ENCODE measurements at regions not wholly inside any gene's neighbourhood (a gene's known extent, or its start where the extent isn't known, plus 50 kb on each side); places are given as distances from the start of the nearest gene placed in this dataset.

DNA sequence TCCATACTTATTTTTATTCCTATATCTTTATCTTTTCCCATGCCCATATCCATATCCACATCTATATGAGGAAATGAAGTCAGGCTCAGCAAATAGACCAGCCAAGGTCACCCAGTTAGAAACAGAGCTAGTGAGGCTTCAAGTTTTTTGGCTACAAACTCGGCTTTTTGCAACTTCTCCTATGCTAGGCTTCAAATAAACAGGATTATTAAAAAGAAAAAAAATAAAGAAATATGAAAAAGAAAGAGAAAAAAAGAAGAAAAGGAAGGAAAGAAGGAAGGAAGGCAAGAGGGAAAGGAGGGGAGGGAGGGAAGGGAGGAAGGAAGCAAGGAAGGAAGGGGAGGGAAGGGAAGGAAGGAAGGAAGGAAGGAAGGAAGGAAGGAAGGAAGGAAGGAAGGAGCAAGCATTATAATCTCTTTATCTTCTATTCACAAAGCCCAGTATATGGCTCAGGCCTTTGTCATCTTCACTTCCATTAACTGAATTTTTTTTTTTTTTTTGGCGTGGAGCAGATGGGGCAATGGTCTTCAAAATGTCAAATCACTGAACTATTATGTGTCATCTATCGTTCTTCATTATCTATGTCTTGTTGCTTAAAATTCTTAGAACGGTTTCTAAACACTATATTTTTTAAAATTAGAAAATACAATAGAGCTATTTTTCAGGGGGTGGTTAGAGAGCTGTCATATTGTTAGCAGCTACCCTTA lies 418.2 kb downstream of the VRK1 start:
- DNase-seq, result no peak

DNA sequence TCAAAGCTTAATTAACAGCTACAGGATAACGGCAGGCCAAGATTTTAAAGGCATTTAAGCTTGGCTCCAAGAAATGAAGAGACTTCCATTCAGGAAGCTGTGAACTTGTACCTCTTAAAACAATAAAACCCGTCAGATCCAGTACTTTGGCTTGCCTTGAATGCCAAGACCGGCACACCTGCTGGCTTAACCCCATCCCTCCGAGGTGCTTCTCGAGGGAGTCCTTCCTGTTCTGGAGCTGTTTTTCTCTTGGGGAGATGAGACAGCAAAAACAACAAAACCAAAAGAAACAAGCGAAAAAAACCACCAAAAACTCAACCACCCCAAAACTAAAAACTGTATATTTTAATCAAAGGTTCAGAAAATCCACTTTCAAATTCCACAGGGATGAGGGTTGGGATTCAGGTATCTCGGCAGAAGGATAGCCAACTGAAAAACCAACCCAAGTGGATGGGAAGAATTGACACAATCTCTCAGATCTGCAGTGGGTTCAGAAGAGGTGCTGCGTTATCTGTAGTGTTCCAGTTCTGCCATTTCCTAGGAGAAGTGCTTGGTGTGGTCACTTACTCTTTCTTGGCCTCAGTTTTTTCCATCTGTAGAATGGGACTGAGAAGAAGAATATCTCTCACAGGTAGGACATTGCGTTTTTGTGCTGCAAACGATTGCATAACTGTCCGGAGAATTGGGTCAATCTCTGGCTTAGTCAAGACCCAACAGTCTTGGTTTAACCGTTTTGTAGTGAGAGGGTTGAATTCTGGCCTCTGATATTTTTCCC lies 420.1 kb downstream of the VRK1 start:
- DNase-seq, result no peak

DNA sequence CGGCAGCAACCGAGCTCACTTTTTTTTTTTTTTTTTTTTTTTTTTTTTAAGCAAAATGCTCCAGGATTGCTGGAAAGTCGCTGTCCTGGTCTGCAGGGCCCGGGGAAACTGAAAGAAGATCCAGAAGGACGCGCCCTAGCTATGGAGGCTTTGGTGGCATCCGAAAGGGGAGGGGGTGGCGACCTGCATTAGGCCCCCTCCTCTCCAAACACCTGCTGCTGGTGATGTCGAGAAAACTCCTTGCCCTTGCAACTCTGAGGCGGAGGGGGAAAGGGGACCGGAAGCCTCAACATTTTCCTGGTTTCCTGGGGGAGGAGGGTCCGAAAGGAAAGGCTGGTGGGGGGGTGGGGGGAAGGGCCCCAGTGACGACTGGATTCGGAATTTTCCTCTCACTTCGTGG lies 421.1 kb downstream of the VRK1 start:
- DNase-seq, result no peak

DNA sequence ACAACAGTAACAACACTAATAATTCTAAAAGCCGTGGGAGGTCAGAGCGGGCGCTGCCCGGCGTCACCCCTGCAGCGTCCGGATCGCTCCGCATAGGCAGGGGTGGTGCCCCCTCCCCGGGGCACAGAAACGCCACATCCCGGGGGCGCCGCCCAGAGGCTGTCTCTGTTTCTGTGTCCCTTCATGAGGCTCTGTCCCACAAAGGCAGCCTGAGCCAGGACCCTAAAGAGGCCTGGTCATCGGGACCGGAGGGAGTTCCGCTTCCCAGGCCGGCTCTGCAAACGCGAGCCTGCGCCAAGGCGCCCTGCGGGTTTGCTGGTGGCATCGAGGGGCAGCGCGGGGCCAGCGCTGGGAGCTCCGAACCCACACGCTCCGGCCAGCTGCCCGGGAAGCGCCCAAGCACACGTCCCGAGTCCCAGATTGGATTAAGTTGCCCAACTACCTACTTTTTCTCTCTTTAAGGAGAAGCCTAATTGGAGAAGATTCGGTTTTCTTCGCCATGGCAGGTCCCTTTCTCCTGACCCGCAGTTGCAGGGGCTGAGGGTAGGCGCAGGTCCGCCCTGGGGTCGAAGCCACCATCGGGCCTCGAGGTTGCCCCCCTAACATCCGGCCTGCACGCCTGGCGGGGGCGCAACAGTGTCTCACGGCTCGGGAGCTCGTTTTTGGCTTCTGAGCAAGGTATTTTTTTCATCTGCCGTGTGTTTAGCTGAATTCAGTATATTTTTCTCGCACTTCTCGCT lies 421.7 kb downstream of the VRK1 start:
- DNase-seq, result no peak

DNA sequence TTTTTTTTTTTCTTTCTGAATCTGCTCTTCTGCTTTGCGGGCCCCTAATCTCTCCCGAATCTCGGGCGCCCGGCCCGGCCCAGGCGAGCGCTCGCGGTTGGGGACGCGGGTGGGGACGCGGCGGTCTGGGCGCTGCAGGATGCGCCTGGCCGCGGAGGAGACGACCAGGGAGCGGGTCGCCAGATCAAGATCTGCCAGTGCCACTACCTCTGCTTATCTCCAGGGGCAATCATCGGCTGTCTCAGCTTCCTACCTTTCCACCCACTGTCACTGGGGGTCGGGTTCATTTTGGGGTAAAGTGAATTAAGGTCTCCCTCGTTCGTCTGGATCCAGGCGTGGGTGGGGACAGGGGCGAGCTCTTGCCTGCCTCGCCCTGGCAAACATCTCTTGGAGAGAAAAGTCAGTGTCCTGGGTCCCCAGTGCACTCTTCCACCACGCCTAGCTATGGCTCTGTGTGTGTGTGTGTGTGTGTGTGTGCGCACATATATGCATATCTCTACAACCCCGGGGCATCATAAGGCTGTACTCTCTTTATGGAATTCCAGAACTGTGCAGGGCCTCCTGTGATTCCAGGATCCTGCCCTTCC lies 422.3 kb downstream of the VRK1 start:
- no peak for DNase-seq

DNA sequence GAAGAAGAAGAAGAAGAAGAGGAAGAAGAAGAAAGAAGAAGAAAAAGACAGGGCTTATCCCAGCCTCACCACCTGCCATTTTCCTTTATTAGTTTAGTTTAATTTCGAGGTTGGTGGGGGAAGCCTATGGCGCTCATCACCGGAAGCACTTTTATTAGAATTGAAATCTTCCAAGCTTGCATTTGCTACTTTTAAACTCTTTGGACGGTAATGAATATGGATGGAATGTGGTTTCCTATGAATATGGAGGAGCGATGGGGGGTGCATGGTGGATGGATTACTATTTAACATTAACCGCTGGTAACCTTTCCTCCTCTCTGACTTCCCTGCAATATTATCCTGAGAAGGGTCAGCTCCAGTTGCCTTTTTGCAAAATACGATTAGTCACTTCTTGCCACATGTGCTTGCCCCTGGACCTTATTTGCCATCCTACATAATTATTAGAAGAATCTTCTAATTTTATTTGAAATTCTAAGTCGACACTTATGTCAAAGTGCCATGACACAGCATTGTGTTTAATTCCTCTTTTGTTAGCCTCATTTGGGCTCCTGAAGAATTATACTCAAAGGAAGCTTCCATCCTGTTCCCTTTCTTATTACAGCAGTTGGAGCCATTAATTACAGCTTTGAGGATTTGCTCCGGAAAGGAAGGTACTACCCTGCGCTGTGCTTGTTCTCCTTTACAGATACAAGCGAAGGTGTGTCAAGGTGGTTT lies 424.5 kb downstream of the VRK1 start:
- DNase-seq, result no peak

DNA sequence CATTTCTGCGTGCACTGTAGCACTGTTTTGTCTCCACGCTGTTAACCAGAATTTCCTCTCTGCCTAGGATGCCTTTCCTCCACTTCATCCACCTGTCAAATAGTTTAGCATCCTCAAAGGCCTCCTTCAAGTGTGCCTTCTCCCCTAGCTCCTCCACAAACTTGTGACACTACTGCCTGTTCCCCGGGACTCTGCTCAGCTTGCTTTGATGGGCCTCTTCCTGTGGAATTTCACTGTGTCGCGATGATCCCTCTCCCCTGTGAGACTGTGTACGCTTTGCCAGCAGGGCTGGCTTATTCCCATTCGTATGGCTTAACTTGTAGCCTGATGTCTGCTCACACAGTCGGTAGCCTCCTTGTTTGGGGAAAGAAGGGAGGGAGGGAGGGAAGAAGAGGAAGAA lies 426.8 kb downstream of the VRK1 start:
- DNase-seq, result no peak

DNA sequence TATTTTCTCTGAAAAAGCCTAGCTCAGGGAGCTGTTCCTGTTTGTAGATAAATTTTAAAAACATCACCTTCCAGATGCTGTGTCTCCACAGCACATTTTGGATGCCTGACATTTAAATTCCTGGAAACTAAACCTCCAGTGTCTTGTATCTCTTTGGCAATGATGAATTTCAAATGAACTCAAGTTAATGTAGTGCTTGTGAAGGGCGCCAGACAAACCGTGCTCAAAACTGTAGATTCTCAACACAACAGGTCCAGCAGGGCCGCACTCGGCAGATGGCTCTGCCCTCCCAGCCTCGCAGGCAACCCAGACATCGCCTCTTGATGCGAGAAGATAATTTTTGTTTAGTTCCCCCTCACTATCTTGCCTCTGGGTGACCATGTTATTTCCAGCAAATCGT lies 432.9 kb downstream of the VRK1 start:
- no peak for DNase-seq

DNA sequence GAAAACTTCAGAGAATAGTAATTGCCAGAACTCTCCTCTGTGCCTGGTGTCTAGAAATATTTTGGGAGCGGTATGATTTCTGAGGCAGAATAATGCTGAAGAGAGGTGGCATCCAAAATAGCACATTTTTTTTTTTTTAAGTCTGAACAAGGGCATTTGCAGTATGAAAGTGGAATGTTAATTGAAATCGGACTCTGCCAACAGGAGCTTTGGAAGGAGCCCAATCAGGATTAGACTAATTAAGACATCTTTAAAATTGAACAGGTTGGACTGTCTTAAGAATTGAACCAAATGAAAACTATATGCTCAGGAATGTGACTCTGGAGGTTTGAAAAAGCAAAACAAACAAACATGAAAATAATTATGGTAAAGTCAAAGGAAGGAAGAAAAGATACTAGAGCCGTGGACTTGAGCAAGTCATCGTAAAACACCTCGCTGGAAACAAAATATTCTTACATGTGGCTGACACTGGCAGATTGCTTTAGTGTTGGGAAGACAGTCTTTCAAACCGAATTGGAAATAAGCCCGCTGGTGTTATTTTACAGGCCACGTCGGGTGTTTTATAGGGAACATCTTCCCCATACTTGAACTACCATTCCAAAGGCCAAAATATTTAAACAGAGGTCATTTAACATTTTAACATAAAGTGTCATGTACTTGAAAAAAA lies 436.3 kb downstream of the VRK1 start:
- no peak for DNase-seq

DNA sequence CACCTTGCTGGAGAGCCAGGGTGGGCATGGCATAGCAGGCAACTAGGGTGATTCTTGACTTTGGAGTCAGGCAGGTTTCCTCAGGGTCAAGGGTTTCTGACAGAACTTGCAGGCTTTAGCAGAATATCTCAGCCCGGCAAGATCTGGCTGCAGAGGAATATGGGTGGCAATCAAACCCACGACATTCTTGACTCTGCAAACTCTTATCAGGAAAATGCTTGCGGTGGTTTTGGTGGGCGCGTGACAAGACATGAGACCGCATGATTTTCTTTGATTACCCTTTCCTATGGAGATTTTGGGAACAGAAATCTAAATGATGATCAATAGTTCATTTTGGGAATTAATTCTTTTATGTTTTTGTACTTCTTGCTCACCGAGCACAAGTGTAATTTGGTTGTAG lies 449.5 kb downstream of the VRK1 start:
- no peak for DNase-seq

DNA sequence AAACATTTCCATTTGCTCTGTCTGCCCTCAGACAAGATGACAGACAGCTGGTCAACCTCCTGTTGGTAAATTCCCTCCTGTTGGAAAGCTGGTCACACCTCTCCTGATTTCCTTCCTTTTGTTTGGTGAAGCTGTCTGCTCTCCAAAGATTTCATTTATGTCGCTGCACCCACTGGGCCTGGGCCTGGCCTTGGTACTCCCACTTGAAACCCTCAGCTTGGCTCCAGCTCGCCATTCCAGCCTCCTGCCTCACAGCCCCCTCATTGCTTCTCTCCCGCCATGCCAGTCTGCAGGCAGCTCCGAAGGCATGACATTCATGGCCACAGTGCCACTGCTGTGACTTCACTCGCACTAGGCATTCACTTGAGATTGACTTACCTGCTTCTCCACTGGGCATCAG lies 451.8 kb downstream of the VRK1 start:
- no peak for DNase-seq

DNA sequence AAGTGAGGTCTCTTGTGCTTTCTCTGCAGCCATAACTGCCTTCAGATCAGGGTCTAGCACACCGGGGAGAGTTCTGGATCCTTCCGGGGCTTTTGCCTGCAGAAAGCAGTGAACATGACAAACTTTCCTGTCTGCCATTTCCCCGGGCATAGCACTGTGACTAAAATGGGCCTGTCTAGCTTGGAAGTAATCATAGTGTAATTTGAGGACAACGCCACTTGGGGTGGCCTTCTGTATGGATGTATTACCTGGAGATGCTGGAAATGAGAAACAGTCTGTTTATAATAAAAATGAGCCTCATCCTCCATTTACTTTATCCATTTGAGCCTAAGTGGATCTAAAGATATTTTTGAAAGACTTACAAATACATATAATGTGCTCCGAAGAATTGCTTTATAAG lies 453.7 kb downstream of the VRK1 start:
- DNase-seq, result no peak

DNA sequence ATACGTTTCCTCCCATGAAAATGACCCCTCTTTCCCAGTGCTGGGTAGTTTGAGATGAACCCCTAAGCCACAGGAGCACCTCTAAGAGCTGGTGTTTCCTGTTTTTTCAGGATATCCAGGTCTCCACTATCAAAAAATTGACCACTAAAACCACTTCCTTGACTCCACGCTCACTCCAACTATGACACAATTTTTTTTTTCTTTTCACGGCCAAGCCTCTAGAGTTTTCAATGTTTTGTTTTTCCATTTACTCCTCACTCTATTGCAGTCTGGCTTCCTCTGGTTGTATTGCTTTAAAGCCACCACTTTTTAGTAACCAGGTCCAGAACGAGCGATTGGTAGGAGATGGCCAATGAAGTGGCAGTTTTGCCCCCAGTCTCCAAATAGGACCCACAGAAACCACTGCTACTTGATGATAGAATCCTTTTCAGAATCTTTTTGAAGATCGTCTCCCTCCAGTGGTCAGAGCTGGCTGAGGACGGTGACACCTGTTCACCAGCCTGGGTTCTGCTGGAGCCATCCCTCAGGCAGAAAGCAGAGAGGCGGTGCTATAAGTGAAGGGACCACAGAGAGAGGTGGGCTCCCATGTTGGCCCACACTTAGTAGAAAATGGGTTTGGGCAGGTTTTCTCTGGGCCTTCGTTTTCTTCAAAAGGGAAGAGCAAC lies 454.4 kb downstream of the VRK1 start:
- no peak for DNase-seq

DNA sequence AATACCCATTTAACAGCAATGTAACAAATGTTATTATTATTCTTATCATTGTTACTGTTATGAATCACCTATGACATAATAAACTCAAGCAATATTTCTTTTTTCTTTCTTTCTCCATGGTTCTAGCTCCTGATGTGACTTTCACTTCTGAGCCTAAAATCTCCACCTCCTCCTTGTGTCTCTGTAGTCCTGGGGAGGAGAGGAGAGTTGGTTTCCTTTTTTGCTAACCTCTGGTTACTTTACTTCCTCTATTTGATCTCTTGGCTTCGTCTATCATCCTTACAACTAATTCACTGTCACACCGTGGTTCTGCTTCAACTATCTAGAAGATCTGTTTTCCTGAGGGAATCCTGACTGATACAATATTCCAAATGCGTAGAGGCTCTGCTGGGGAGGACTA lies 456.6 kb downstream of the VRK1 start:
- no peak for DNase-seq

DNA sequence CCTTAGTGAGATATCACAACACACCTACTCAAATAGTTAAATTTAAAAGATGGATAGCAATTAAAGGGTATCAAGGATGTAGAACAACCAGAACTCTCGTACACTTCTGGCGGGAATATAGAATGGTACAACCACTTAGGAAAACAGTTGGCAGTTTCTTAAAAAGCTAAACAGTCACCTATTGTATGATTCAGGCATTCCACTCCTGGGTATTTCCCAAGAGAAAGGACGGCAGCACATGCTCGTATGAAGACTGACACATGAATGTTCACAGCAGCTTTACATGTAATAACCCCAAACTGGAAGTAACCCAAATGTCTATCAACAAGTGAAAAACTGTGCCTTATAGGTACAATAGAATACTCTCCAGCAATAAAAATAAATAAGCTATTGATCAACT lies 465.2 kb downstream of the VRK1 start:
- DNase-seq, result no peak

DNA sequence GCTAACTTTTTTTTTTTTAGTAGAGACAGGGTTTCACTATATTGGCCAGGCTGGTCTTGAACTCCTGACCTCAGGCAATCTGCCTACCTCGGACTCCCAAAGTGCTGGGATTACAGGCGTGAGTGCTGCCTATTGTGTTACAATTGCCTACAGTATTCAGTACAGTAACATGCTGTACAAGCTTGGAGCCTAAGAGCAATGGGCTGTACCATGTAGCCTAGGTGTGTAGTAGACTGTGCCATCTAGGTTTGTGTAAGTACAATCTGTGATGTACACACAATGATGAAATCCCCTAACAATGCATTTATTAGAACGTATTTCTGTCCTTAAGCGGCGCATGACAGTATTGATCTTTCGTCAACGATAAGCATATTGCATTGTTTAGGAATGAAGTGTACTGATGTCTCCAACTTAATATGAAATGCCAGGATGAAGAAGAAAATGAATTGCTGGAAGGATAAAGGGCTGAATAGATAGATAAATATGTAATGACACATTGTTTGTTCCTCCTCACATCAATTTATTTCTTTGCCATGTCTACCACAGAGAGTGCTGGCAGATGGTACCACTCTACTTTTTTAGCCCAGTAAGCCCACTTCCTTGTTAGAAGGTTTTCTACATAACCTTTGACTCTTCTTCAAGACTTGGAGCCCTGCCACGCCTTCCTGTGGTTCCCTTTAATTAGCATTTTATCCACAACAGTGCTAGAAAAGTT lies 467.5 kb downstream of the VRK1 start:
- DNase-seq, result no peak

DNA sequence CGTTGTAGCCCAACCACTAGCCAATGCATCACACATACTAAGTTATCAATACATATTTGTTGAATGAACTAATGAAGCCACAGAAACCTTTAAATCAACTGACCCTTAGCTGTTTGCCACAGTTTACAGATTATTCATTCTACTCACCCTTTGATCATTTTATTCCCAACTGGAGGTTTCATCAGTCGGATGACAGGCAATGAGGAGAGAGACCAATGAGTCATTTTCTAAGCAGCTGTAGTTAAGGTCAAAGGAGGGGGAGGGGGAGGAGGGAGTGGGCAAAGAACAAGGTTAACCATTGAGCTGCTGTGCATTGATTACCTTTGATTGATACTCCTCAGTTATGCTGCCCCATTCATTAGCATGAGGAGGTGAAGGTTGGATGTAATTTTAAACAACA lies 469.5 kb downstream of the VRK1 start:
- DNase-seq, result no peak

DNA sequence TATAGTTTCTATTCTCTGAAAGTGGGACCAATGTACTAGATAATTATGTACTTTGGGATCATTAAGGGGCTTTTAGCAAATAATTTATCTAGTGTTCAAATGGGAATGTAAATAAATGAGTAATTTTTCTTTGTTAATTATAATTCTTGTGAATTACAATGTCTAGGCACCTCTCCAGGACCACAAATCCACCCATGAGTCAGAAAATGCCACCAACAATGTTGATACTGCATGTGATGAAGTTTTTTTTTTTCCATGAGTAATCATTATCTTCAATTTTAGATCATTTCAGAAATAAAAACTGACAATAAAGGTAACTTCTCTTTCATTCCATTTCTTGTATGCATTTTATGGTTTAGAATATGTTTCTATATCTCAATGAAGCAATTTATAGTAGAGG lies 470.3 kb downstream of the VRK1 start:
- DNase-seq, result no peak

DNA sequence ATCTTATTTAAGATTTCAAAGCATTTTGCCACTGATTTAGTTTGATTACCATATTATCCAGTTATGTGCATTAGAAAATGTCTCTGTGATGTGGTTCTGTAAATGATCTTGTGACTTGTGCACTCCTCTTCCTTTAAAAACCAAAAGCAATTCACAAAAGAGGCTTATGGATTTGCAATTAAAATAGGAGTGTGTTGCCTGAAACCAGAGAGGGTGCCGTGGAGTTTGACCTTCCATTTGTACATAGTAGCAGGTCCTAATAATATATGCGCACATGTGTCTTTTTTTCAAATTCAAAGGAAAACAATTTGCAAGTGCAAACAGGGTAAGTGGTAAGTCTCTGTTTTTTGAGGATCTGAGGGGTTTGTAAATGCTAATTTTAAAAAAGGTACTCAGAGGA lies 470.9 kb downstream of the VRK1 start:
- DNase-seq, result no peak

DNA sequence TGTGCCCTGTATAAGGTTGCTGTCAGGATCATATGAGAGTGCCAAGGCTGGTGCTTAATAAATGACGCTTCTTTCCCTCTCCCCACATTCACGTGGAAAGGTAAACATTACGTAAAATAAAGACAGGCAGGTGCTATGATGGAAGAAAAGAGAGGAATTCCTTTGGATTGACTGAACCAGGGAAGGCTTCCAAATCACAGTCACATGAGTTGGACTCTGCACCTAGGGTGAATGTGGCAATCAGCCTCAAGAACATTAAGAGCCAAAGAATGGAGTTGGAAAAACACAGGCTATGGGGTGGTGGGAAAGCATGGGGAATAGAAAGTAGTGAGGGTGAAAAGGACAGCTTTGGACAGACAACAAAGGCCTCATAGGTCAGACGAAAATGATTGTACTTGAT lies 473.1 kb downstream of the VRK1 start:
- no peak for DNase-seq

DNA sequence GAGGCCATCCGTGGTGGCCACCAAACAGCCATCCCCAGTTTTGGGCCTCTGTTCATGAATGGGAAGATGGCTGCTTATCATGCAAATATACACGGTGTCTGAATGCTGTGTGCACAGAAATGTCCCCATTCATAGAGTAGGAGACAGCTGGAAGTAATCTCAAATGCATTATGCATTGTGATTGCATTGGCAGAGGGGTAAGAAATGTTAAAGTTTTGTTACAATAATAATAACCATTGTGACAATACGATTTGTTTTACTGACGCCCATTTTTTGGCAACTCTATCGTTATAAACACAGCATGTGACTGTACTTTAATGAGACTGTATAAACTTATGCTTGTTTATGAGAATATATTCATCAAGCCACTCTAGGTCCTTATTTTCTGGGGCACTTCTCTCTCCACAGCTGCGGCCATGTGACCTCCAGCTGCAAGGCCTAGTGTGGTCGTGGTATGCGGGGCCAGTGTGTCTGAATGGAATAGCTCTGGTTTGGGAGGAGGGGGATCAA lies 474.3 kb downstream of the VRK1 start:
- DNase-seq, result no peak
